Esophagus squamous epithelium (tissue), 5 donors: ENCODE measurements at regions not wholly inside any gene's neighbourhood (a gene's known extent, or its start where the extent isn't known, plus 50 kb on each side); places are given as distances from the start of the nearest gene placed in this dataset.

ENCODE experiments used
- DNase-seq: peaks from one replicate; lab custom pipeline; 2025; lab: John Stamatoyannopoulos, UW
- H3K27ac ChIP-seq, 4 donors: fragments of 200-600 bp; sonication (generic); one replicate each; pipeline ENCODE4 v1.5.1; 2016 to 2019; ENCODE audit warnings: mild to moderate bottlenecking in 1 of 4
- H3K27me3 ChIP-seq, 4 donors: fragments of 200-600 bp; sonication (generic); 1 replicate in 3 of 4; 2 replicates in 1 of 4; pipeline versions ENCODE4 v1.5.1 to v1.6.0; 2017 to 2021; ENCODE audit warnings: antibody characterized with exemption in 1 of 4
- H3K36me3 ChIP-seq, 3 donors: fragments of 200-600 bp; sonication (generic); one replicate each; pipeline ENCODE4 v1.5.1; 2016 to 2019
- H3K4me1 ChIP-seq, 3 donors: fragments of 200-600 bp; sonication (generic); one replicate each; pipeline ENCODE4 v1.5.1; 2017 to 2019
- H3K4me3 ChIP-seq, 4 donors: fragments of 200-600 bp; sonication (generic); 1 replicate in 3 of 4; 2 replicates in 1 of 4; pipeline ENCODE4 v1.5.1; 2016 to 2019; ENCODE audit warnings: mild to moderate bottlenecking in 2 of 4, moderate library complexity in 1 of 4
- H3K9me3 ChIP-seq, 3 donors: fragments of 200-600 bp; sonication (generic); one replicate each; pipeline ENCODE4 v1.5.1; 2016 to 2019
- CTCF ChIP-seq, 6 experiments: fragments of 450-650 bp in 4 of 6; fragments of 200-600 bp in 2 of 6; sonication (generic) in 2 of 6; IDR thresholded peaks; one replicate each; pipeline ENCODE4 v1.5.1; 2016 to 2019; ENCODE audit warnings: antibody characterized with exemption in 6 of 6, mild to moderate bottlenecking in 4 of 6, moderate library complexity in 4 of 6
- POLR2A ChIP-seq, 4 donors: fragments of 450-650 bp; IDR thresholded peaks; one replicate each; pipeline ENCODE4 v1.6.1; 2017; ENCODE audit warnings: antibody characterized with exemption in 4 of 4, mild to moderate bottlenecking in 4 of 4, moderate library complexity in 3 of 4
- WGBS, 2 donors: methylation state at CpG; one replicate each; pipeline ENCODE4 v1.1.5; 2018; 5-methylcytosine and 5-hydroxymethylcytosine counted together
- intact Hi-C: fragments of 100-400 bp; cut with DNase I; formaldehyde crosslinking; loops from one replicate; pipeline ENCODE4 v1.15.0; 2022
- donor health status: DM: yes; HTN: yes; CAD: no.

DNA sequence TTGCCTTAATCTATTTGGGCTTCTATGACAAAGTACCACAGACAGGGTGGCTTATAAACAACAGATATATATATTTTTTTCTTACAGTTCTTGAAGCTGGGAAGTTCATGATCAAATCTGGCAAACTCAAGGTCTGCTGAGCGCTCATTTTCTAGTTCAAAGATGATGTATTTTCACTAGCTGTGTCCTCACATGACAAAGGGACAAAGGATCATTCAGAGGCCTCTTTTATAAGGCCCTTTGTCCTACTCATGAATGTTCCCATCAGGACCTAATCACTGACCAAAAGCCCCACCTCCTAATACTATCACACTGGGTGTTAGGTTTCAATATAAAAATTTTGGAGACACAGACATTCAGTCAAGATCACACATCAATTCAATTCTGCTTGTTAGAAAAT is 2025.2 kb downstream of the PCDH7 start:
- Histone ChIP-seq H3K36me3 (no peaks in the 10 kb centered on the region), H3K9me3 (no peaks in the 10 kb centered on the region), H3K27me3 (no peaks in the 10 kb centered on the region), H3K27ac (no peak overlapping the region), H3K4me1 (no peaks in the 10 kb centered on the region), H3K4me3 (no peak overlapping the region)
- WGBS, 2 donors, result 70 to 88% methylated on average over 1 of the region's 1 CpG
- intact Hi-C loops, result no loop called here
- TF ChIP-seq POLR2A (IDR thresholded peaks at IDR 0.05), result no peak
- no peak for TF ChIP-seq CTCF (IDR thresholded peaks at IDR 0.05)
- no peak for DNase-seq

GRCh38 chr4:32748061-32748460 is 2027.9 kb downstream of the PCDH7 start:
- H3K4me3 ChIP-seq, result no peak overlapping the region
- TF ChIP-seq CTCF (IDR thresholded peaks at IDR 0.05), result no peak
- H3K4me1 ChIP-seq, result no peaks in the 10 kb centered on the region
- no peak for DNase-seq
- no peaks in the 10 kb centered on the region for H3K27me3 ChIP-seq
- no peaks in the 10 kb centered on the region for H3K9me3 ChIP-seq
- WGBS, 2 donors, result 84 to 89% methylated on average over 5 to 10 of the region's 13 CpGs
- H3K27ac ChIP-seq, result no peak overlapping the region
- no peaks in the 10 kb centered on the region for H3K36me3 ChIP-seq
- intact Hi-C loops, result no loop called here

DNA sequence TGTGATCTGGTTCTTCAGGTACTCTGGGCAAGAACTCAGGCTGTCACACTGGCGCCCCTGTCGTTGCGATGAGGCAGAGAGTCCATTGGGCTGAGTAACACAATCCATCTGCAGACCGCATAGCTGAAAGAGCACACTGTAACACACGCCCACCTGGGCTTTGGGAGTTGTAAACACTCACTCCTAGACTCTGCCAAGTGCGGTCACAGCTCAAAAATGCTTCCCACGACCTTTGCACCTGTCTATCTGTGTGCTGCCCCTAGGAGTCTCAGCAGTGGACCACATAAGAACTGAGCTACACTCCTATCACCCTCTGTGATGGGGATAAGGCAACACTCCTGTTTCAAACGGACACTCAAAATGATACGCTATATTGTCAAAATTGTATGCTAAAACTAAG is 2028.3 kb downstream of the PCDH7 start:
- Histone ChIP-seq H3K27me3 (no peaks in the 10 kb centered on the region), H3K4me3 (no peak overlapping the region), H3K4me1 (no peaks in the 10 kb centered on the region), H3K36me3 (no peaks in the 10 kb centered on the region), H3K9me3 (no peaks in the 10 kb centered on the region), H3K27ac (no peak overlapping the region)
- DNase-seq, result no peak
- intact Hi-C loops, result no loop called here
- 80% methylated on average over 3 to 8 of the region's 9 CpGs for WGBS, 2 donors
- TF ChIP-seq CTCF (IDR thresholded peaks at IDR 0.05) (no peak), POLR2A (IDR thresholded peaks at IDR 0.05) (no peak)

DNA sequence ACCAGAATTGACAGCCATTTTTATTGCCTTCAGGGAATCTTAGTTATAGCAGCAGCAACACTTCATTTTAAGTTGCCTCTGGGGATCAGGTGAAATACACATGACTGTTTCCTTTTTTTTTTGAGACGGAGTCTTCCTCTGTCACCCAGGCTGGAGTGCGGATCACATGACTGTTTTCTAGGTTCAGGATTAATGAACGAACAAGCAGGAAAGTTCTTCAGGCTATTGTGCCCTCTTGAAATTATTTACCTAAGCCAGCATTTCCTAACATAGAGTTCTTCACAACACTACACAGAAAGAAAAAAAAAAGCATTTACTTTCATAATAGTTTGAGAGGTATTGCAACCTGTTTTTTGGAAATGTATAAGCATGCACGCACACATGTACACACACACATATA is 2032.8 kb downstream of the PCDH7 start:
- intact Hi-C loops, result no loop called here
- Histone ChIP-seq H3K27ac (no peak overlapping the region), H3K36me3 (no peaks in the 10 kb centered on the region), H3K4me1 (no peaks in the 10 kb centered on the region), H3K9me3 (no peaks in the 10 kb centered on the region), H3K4me3 (no peak overlapping the region), H3K27me3 (no peaks in the 10 kb centered on the region)
- WGBS, 2 donors, result 76 to 81% methylated on average over 4 of the region's 4 CpGs
- no peak for DNase-seq
- TF ChIP-seq POLR2A (IDR thresholded peaks at IDR 0.05), result no peak
- no peak for TF ChIP-seq CTCF (IDR thresholded peaks at IDR 0.05)

DNA sequence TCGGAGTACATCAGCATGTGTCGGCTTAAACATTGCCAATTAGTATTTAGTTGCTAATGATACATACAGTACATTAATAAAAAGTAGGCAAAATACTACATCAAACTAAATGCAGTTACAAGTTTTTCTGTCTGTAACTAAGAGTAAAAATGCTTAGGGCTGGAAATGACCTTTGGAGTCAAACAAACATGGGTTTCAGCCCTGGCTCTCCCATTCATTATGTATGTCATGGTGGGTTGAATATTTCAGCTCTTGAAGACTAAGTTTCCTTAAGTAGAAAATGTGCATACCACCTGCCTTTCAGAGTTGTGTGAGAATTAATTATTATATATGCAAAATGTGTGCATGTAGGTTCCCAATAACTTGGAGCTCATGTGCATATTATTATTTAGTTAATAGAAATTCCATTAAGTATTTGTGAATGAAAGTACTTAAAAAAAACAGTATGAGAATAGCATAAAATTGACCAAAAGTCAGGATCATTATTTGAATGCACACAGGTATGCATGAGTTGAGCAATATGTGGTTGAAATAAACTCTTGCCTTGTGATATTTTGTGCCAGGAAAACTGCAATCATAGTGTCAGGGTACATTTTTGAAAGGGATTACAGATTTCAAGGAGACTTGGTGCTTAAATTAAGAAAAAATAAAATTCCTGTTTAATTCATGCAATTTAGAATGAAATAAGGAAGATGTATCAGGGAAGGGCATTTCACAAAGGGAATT is 2048.7 kb downstream of the PCDH7 start:
- Histone ChIP-seq H3K27me3 (no peaks in the 10 kb centered on the region), H3K27ac (no peak overlapping the region), H3K9me3 (no peaks in the 10 kb centered on the region), H3K4me1 (no peaks in the 10 kb centered on the region), H3K4me3 (no peak overlapping the region), H3K36me3 (no peaks in the 10 kb centered on the region)
- intact Hi-C loops, result no loop called here
- WGBS, 2 donors, result 86 to 94% methylated on average over 2 of the region's 2 CpGs
- no peak for TF ChIP-seq POLR2A (IDR thresholded peaks at IDR 0.05)
- TF ChIP-seq CTCF (IDR thresholded peaks at IDR 0.05), result no peak
- DNase-seq, result no peak
